ENCODE measurements at regions not wholly inside any gene's neighbourhood (a gene's known extent, or its start where the extent isn't known, plus 50 kb on each side); places are given as distances from the start of the nearest gene placed in this dataset.

DNA sequence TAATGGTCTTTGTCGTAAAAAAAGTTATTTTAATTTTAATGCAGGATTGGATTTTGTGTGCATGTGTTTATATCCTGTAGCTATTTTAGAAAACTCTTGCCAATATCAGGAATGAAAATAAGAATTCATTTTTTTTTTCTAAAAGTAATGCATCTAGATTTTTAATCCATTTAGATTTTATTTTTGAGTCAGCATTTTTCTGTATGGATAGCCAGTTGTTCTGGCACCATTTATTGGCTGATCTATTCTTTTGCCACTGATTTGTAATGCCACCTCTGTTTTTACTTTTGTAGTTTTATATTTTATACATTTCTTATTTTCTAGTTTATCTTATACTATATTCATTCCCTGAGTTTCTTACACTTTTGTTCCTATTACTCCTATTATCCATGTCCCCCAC lies 343.0 kb downstream of the FOXG1 start:
- in situ Hi-C loops (cut with HindIII; ENCODE audit: low sequenced_read_pairs), result no loop called here
- no peak overlapping the region for H3K4me3 ChIP-seq (ENCODE audit: low read depth, low read length)
- TF ChIP-seq, protein P1, sequence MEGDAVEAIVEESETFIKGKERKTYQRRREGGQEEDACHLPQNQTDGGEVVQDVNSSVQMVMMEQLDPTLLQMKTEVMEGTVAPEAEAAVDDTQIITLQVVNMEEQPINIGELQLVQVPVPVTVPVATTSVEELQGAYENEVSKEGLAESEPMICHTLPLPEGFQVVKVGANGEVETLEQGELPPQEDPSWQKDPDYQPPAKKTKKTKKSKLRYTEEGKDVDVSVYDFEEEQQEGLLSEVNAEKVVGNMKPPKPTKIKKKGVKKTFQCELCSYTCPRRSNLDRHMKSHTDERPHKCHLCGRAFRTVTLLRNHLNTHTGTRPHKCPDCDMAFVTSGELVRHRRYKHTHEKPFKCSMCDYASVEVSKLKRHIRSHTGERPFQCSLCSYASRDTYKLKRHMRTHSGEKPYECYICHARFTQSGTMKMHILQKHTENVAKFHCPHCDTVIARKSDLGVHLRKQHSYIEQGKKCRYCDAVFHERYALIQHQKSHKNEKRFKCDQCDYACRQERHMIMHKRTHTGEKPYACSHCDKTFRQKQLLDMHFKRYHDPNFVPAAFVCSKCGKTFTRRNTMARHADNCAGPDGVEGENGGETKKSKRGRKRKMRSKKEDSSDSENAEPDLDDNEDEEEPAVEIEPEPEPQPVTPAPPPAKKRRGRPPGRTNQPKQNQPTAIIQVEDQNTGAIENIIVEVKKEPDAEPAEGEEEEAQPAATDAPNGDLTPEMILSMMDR (IDR thresholded peaks at IDR 0.05; ENCODE audit: low read depth, low read length), result no peak
- DNase-seq (ENCODE audit: low read depth, low spot score), result no peak

DNA sequence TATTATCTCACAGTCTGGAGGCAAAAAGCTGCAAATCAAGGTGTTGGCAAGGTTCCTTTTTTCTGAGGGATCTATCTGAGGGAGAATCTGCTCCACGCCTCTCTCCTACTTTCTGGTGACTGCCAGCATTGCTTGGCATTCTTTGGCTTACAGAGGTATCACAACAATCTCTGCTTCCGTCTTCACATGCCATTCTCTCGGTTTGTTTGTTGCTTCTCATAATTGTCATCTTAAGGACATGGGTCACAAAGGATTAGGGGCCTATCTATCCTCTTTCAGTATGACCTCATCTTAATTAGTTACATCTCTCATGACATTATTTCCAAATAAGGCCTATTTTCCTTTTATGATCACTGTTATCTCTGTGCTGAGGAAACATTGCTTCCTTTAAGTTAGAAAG lies 345.0 kb downstream of the FOXG1 start:
- TF ChIP-seq, protein P1 (IDR thresholded peaks at IDR 0.05; ENCODE audit: low read depth, low read length), result no peak
- H3K4me3 ChIP-seq (ENCODE audit: low read depth, low read length), result no peak overlapping the region
- in situ Hi-C loops (cut with HindIII; ENCODE audit: low sequenced_read_pairs), result no loop called here
- no peak for DNase-seq (ENCODE audit: low read depth, low spot score)

DNA sequence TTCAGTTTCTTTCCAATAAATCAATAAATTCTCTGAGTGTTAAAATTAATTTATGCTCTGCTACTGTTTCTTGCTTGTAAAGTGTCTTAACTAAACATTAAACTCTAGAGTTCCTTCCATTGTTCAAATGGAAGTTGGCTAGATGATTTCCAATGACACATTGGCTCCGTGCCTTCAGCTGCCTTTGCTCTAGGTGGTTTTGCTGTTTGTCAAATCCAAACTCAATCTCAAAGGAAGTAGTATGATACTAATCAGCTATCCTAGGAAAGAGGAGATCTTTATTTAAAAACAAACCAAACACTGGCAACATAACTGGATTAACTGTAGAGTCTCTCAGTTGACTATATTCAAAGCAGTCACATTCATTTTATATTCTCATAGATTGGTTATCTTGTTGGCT lies 356.4 kb downstream of the FOXG1 start:
- H3K4me3 ChIP-seq (ENCODE audit: low read depth, low read length), result no peak overlapping the region
- in situ Hi-C loops (cut with HindIII; ENCODE audit: low sequenced_read_pairs), result no loop called here
- TF ChIP-seq, protein P1 (IDR thresholded peaks at IDR 0.05; ENCODE audit: low read depth, low read length), result no peak
- DNase-seq (ENCODE audit: low read depth, low spot score), result no peak

DNA sequence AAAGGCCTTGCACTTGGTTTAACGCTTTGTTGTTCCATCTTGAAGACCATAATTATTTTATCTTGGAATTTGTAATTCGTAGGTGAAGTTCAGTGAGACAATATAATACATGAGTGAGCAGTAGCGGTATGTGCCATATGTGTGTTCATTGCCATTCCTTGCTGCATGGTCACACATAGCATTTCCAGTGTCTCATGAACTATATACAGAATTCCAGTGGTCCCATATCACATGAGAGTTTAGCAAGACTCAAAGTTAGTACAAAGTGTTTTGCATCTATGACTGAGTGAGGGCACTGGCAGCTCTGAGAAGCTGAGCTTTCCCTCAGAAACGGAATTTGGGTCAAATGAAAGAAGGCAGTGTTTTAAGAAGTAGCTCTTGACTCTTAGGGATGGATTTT lies 359.8 kb downstream of the FOXG1 start:
- no peak overlapping the region for H3K4me3 ChIP-seq (ENCODE audit: low read depth, low read length)
- DNase-seq (ENCODE audit: low read depth, low spot score), result no peak
- in situ Hi-C loops (cut with HindIII; ENCODE audit: low sequenced_read_pairs), result no loop called here
- TF ChIP-seq, protein P1 (IDR thresholded peaks at IDR 0.05; ENCODE audit: low read depth, low read length), result no peak

DNA sequence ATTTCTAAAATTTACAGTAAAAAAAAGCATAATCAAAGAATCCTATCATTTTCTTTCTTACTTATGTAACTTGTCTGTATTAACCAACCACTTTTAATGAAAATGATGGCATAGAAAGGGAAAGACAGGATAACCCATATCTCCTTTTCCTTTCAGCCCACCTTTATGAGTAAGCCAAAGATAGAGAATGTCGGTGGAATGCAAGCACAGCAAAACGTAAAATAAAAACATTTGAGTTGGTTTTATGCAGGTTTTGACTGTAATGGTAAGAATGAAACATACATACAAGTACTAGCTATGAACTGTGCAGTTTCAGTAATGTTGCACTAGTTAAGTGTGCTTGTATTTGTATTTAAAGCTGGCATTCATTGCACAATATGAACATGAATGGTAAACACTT lies 360.3 kb downstream of the FOXG1 start:
- in situ Hi-C loops (cut with HindIII; ENCODE audit: low sequenced_read_pairs), result no loop called here
- TF ChIP-seq, protein P1 (IDR thresholded peaks at IDR 0.05; ENCODE audit: low read depth, low read length), result no peak
- H3K4me3 ChIP-seq (ENCODE audit: low read depth, low read length), result no peak overlapping the region
- DNase-seq (ENCODE audit: low read depth, low spot score), result no peak

DNA sequence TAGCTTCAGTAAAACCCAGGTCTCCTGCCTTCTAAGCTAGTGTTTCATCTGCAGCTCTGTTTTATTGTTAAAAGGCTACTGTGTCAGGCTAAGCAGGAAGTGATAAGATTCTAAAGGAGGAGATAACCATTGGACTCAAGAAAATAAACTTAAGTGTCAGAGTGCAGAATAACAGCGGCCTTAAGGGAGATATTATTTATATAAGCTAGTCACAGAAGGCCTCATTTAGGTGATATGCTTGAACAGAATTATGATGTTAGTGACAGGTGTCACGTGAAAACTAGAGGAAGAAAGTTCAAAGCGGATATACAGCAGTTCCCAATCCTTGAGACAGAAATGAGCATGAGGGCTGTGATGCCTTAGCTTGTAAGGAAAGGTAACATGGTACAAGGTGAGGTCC lies 373.4 kb downstream of the FOXG1 start:
- TF ChIP-seq, protein P1 (IDR thresholded peaks at IDR 0.05; ENCODE audit: low read depth, low read length), result no peak
- H3K4me3 ChIP-seq (ENCODE audit: low read depth, low read length), result no peak overlapping the region
- in situ Hi-C loops (cut with HindIII; ENCODE audit: low sequenced_read_pairs), result no loop called here
- DNase-seq (ENCODE audit: low read depth, low spot score), result no peak

DNA sequence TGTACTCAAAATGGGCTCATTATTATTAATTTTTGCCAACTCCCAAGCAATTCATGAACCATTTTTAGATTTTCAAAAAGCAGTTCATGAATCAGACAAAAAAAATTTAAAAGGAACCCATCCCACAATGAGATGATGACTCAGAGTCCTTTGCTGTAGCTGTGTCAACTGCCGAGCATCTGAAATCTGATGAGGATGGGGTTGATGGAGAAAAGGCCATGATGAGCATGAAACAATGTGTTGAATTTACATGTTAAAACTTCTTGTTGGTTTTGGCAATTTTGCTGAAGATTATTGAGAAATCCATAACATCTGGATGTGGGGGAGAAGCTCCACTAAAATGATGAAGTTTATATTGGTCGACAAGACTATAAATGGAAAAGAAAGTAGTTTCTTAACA lies 378.0 kb downstream of the FOXG1 start:
- in situ Hi-C loops (cut with HindIII; ENCODE audit: low sequenced_read_pairs), result no loop called here
- no peak overlapping the region for H3K4me3 ChIP-seq (ENCODE audit: low read depth, low read length)
- DNase-seq (ENCODE audit: low read depth, low spot score), result peak; percentile 88
- TF ChIP-seq, protein P1 (IDR thresholded peaks at IDR 0.05; ENCODE audit: low read depth, low read length), result no peak

Measured in astrocyte of the spinal cord (primary cell).